ENCODE measurements at regions not wholly inside any gene's neighbourhood (a gene's known extent, or its start where the extent isn't known, plus 50 kb on each side); places are given as distances from the start of the nearest gene placed in this dataset.

- TF ChIP-seq MAX (IDR thresholded peaks at IDR 0.05) (no peak), RAD21 (IDR thresholded peaks at IDR 0.05; ENCODE audit: low read depth) (no peak), YY1 (IDR thresholded peaks at IDR 0.05; ENCODE audit: extremely low read depth, insufficient replicate concordance, low read depth, low read length) (no peak), ZNF274 (IDR thresholded peaks at IDR 0.05; ENCODE audit: low read depth, low read length) (no peak), CBX3 (IDR thresholded peaks at IDR 0.05; ENCODE audit: low read depth) (no peak), EZH2phosphoT487 (IDR thresholded peaks at IDR 0.05; ENCODE audit: borderline replicate concordance) (no peak), CEBPB (IDR thresholded peaks at IDR 0.05; ENCODE audit: low read depth) (no peak), SRF (IDR thresholded peaks at IDR 0.05; ENCODE audit: low read depth) (no peak), ATF3 (IDR thresholded peaks at IDR 0.05) (no peak), ZBTB33 (IDR thresholded peaks at IDR 0.05; ENCODE audit: extremely low read depth, insufficient replicate concordance, low read length) (no peak)
- ChIA-PET POLR2A (no interaction called here), RAD21 (ENCODE audit: low non-redundant PET in 1 of 2, low total read pairs in 2 of 2, uncharacterized antibody in 2 of 2, unreplicated experiment in 2 of 2) (no interaction called here), CTCF (no interaction called here)
- H3K27ac ChIP-seq (ENCODE audit: low read depth, low read length), result no peak overlapping the region
- no peaks in the 10 kb centered on the region for H3K4me1 ChIP-seq (ENCODE audit: control insufficient read depth in 1 of 2, insufficient read depth in 2 of 2, low read length in 2 of 2)
- no peak overlapping the region for H3K9ac ChIP-seq (ENCODE audit: low read length)
- intact Hi-C loops (cut with micrococcal nuclease), result no loop called here
- ATAC-seq (no peak), DNase-seq (ENCODE audit: low read depth, low spot score) (no peak)
- H2AFZ ChIP-seq (ENCODE audit: low read depth, low read length, poor library complexity, severe bottlenecking), result no peak overlapping the region
- no peaks in the 10 kb centered on the region for H3K36me3 ChIP-seq (ENCODE audit: control insufficient read depth in 1 of 2, insufficient read depth in 2 of 2, low read length in 2 of 2)
- no peaks in the 10 kb centered on the region for H3K9me3 ChIP-seq (ENCODE audit: control insufficient read depth in 1 of 2, insufficient read depth in 1 of 2, low read depth in 1 of 2, low read length in 2 of 2)
- no peaks in the 10 kb centered on the region for H3K27me3 ChIP-seq (ENCODE audit: insufficient read depth, low read length)
- no peak overlapping the region for H3K4me3 ChIP-seq (replicated peaks in 1 of 2; ENCODE audit: low read depth in 1 of 2, low read length in 2 of 2)
- no peak overlapping the region for H3K4me2 ChIP-seq (ENCODE audit: low read length)
- no peaks in the 10 kb centered on the region for H4K20me1 ChIP-seq (ENCODE audit: insufficient read depth)
- BruUV-seq (replicated peaks), result no TSS peak
- H3K79me2 ChIP-seq (ENCODE audit: insufficient read depth, low read length), result no peaks in the 10 kb centered on the region
- no peaks in the 10 kb centered on the region for H3K9me2 ChIP-seq (ENCODE audit: insufficient read depth)
Observed at GRCh38 chr2:146040051-146040450, 1520.1 kb upstream of the ZEB2 start.
